ENCODE measurements at regions not wholly inside any gene's neighbourhood (a gene's known extent, or its start where the extent isn't known, plus 50 kb on each side); places are given as distances from the start of the nearest gene placed in this dataset.

- WGBS, 4 donors: 35 to 64% (median 47%) methylated on average over 4 of the region's 4 CpGs
- H3K4me1 ChIP-seq (replicated peaks in 1 of 2): no peaks in the 10 kb centered on the region
- no peaks in the 10 kb centered on the region for H3K9me3 ChIP-seq (replicated peaks in 1 of 3)
- intact Hi-C loops (cut with DNase I): no loop called here
- TF ChIP-seq, protein P1, sequence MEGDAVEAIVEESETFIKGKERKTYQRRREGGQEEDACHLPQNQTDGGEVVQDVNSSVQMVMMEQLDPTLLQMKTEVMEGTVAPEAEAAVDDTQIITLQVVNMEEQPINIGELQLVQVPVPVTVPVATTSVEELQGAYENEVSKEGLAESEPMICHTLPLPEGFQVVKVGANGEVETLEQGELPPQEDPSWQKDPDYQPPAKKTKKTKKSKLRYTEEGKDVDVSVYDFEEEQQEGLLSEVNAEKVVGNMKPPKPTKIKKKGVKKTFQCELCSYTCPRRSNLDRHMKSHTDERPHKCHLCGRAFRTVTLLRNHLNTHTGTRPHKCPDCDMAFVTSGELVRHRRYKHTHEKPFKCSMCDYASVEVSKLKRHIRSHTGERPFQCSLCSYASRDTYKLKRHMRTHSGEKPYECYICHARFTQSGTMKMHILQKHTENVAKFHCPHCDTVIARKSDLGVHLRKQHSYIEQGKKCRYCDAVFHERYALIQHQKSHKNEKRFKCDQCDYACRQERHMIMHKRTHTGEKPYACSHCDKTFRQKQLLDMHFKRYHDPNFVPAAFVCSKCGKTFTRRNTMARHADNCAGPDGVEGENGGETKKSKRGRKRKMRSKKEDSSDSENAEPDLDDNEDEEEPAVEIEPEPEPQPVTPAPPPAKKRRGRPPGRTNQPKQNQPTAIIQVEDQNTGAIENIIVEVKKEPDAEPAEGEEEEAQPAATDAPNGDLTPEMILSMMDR (IDR thresholded peaks at IDR 0.05): no peak
- no peak for TF ChIP-seq POLR2A (IDR thresholded peaks at IDR 0.05)
- no peaks in the 10 kb centered on the region for H3K27me3 ChIP-seq
- DNase-seq: no peak
- no peak overlapping the region for H3K4me3 ChIP-seq
- no peaks in the 10 kb centered on the region for H3K36me3 ChIP-seq (replicated peaks in 1 of 2)
- H3K27ac ChIP-seq: no peak overlapping the region
Observed at GRCh38 chr1:238233966-238234365, 343.2 kb upstream of the ZP4 start.

GRCh38 chr1:238232084-238232710 lies 341.5 kb upstream of the ZP4 start:
- Histone ChIP-seq H3K36me3 (replicated peaks in 1 of 2) (no peaks in the 10 kb centered on the region), H3K4me1 (replicated peaks in 1 of 2) (no peaks in the 10 kb centered on the region), H3K27ac (no peak overlapping the region), H3K27me3 (no peaks in the 10 kb centered on the region), H3K4me3 (no peak overlapping the region), H3K9me3 (replicated peaks in 1 of 3) (no peaks in the 10 kb centered on the region)
- WGBS, 4 donors: 50 to 64% (median 62%) methylated on average over 3 of the region's 3 CpGs
- TF ChIP-seq, protein P1 (IDR thresholded peaks at IDR 0.05): no peak
- TF ChIP-seq POLR2A (IDR thresholded peaks at IDR 0.05): no peak
- intact Hi-C loops (cut with DNase I): no loop called here
- no peak for DNase-seq

DNA sequence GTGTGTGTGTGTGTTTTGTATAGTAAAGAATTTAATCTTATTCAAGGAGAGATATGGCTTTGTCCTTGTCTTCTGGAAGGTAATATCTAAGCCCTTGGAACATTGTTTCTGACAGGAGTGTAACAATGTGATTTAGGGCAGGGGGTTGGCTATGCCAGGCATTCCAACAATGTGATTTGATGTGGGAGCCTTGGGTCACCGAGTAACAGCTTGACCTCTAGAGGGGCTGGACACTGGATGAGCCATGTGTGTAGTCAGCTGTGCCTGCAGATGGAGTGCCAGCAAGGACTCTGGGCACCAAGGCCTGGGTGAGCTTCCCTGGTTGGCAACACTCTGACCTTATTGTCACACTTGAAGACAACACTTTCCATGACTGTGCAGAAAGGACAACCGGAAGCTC lies 336.1 kb upstream of the ZP4 start:
- 44 to 75% (median 52%) methylated on average over 1 to 2 of the region's 2 CpGs for WGBS, 4 donors
- H3K4me1 ChIP-seq (replicated peaks in 1 of 2): no peaks in the 10 kb centered on the region
- H3K27me3 ChIP-seq: no peaks in the 10 kb centered on the region
- no peak for DNase-seq
- TF ChIP-seq, protein P1 (IDR thresholded peaks at IDR 0.05): no peak
- TF ChIP-seq POLR2A (IDR thresholded peaks at IDR 0.05): no peak
- intact Hi-C loops (cut with DNase I): no loop called here
- no peaks in the 10 kb centered on the region for H3K36me3 ChIP-seq (replicated peaks in 1 of 2)
- no peak overlapping the region for H3K27ac ChIP-seq
- H3K9me3 ChIP-seq (replicated peaks in 1 of 3): no peaks in the 10 kb centered on the region
- H3K4me3 ChIP-seq: no peak overlapping the region

DNA sequence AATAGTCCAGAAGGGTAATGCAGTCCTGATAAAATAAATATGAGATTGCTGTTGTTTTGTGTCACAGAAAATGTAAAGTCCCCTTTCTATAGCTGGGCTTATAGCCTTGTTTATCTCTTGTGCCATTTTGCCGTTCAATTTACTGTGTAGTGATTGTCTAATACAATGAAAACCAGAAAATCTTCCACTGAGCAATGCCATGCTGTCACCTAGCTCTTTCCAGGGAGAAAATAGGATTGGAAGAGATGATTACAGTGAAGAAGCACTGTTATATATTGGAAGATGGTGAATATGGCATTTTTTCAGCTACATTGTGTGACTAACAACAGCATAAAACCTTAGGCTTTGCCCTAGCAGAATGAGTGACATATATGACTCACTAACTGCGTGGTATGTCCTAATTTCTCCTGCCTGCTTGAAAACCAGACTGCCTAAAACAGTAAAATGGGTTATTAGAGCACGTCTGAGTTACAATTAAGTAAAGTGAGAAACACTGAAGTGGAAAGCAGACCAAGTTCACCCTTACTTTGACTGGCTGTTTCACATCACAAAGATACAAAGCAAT lies 332.4 kb upstream of the ZP4 start:
- intact Hi-C loops (cut with DNase I): no loop called here
- H3K36me3 ChIP-seq (replicated peaks in 1 of 2): no peaks in the 10 kb centered on the region
- H3K27ac ChIP-seq: no peak overlapping the region
- DNase-seq: no peak
- H3K4me1 ChIP-seq (replicated peaks in 1 of 2): no peaks in the 10 kb centered on the region
- no peak overlapping the region for H3K4me3 ChIP-seq
- 50 to 69% (median 56%) methylated on average over 3 of the region's 3 CpGs for WGBS, 4 donors
- H3K27me3 ChIP-seq: no peaks in the 10 kb centered on the region
- H3K9me3 ChIP-seq (replicated peaks in 1 of 3): no peaks in the 10 kb centered on the region
- TF ChIP-seq POLR2A (IDR thresholded peaks at IDR 0.05): no peak
- TF ChIP-seq, protein P1 (IDR thresholded peaks at IDR 0.05): no peak

Measured in adrenal gland (tissue), 9 donors.